ENCODE measurements at regions not wholly inside any gene's neighbourhood (a gene's known extent, or its start where the extent isn't known, plus 50 kb on each side); places are given as distances from the start of the nearest gene placed in this dataset.

GRCh38 chr13:63492604-63493003, 2077.0 kb upstream of the PCDH20 start (continued):
- no peak for TF ChIP-seq PPARA (CRISPR knock-in tag; IDR thresholded peaks at IDR 0.05; ENCODE audit: borderline replicate concordance)

- ATAC-seq, result no peak
- no peak for TF ChIP-seq ARNTL (CRISPR knock-in tag; IDR thresholded peaks at IDR 0.05; ENCODE audit: borderline replicate concordance, low read depth)
- no peak for TF ChIP-seq CREB5 (CRISPR knock-in tag; IDR thresholded peaks at IDR 0.05; ENCODE audit: low read depth)
- TF ChIP-seq ZNF8 (CRISPR knock-in tag; IDR thresholded peaks at IDR 0.05), result no peak
- TF ChIP-seq RARB (CRISPR knock-in tag; IDR thresholded peaks at IDR 0.05), result no peak
- TF ChIP-seq ZC3H10 (CRISPR knock-in tag; IDR thresholded peaks at IDR 0.05), result no peak
- no peak for TF ChIP-seq SNAI2 (CRISPR knock-in tag; IDR thresholded peaks at IDR 0.05)
- no peak for TF ChIP-seq CSDC2 (CRISPR knock-in tag; IDR thresholded peaks at IDR 0.05)
- no peak for TF ChIP-seq ISL1 (CRISPR knock-in tag; IDR thresholded peaks at IDR 0.05)
- no peak for TF ChIP-seq ZNF70 (CRISPR knock-in tag; IDR thresholded peaks at IDR 0.05)
- TF ChIP-seq PPARA (CRISPR knock-in tag; IDR thresholded peaks at IDR 0.05; ENCODE audit: borderline replicate concordance), result no peak
- no peak for TF ChIP-seq TOX (CRISPR knock-in tag; IDR thresholded peaks at IDR 0.05; ENCODE audit: borderline replicate concordance)
- TF ChIP-seq PATZ1 (CRISPR knock-in tag; IDR thresholded peaks at IDR 0.05; ENCODE audit: borderline replicate concordance), result no peak
- TF ChIP-seq BACH2 (CRISPR knock-in tag; IDR thresholded peaks at IDR 0.05; ENCODE audit: borderline replicate concordance), result no peak
- no peak for TF ChIP-seq ZNF565 (CRISPR knock-in tag; conservative IDR thresholded peaks at IDR 0.05; ENCODE audit: low read depth)
- no peak for TF ChIP-seq CSRNP3 (CRISPR knock-in tag; IDR thresholded peaks at IDR 0.05)
- no peak for TF ChIP-seq ZFP30 (CRISPR knock-in tag; IDR thresholded peaks at IDR 0.05)
Observed at GRCh38 chr13:63490149-63490548, 2074.5 kb upstream of the PCDH20 start.

GRCh38 chr13:63481334-63481733, 2065.7 kb upstream of the PCDH20 start:
- TF ChIP-seq, protein P1, sequence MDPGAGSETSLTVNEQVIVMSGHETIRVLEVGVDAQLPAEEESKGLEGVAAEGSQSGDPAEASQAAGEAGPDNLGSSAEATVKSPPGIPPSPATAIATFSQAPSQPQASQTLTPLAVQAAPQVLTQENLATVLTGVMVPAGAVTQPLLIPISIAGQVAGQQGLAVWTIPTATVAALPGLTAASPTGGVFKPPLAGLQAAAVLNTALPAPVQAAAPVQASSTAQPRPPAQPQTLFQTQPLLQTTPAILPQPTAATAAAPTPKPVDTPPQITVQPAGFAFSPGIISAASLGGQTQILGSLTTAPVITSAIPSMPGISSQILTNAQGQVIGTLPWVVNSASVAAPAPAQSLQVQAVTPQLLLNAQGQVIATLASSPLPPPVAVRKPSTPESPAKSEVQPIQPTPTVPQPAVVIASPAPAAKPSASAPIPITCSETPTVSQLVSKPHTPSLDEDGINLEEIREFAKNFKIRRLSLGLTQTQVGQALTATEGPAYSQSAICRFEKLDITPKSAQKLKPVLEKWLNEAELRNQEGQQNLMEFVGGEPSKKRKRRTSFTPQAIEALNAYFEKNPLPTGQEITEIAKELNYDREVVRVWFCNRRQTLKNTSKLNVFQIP (CRISPR knock-in tag; IDR thresholded peaks at IDR 0.05; ENCODE audit: borderline replicate concordance, low read depth), result 0 out of 2 replicates have a peak, but pooled peaks have one; percentile 37
- no peak for TF ChIP-seq CREB5 (CRISPR knock-in tag; IDR thresholded peaks at IDR 0.05; ENCODE audit: low read depth)
- 0 out of 2 replicates have a peak, but pooled peaks have one; percentile 40 for TF ChIP-seq PATZ1 (CRISPR knock-in tag; IDR thresholded peaks at IDR 0.05; ENCODE audit: borderline replicate concordance)
- no peak for TF ChIP-seq ZNF8 (CRISPR knock-in tag; IDR thresholded peaks at IDR 0.05)
- peak; percentile 63 for TF ChIP-seq ISL1 (CRISPR knock-in tag; IDR thresholded peaks at IDR 0.05)
- no peak for TF ChIP-seq ARNTL (CRISPR knock-in tag; IDR thresholded peaks at IDR 0.05; ENCODE audit: borderline replicate concordance, low read depth)

DNA sequence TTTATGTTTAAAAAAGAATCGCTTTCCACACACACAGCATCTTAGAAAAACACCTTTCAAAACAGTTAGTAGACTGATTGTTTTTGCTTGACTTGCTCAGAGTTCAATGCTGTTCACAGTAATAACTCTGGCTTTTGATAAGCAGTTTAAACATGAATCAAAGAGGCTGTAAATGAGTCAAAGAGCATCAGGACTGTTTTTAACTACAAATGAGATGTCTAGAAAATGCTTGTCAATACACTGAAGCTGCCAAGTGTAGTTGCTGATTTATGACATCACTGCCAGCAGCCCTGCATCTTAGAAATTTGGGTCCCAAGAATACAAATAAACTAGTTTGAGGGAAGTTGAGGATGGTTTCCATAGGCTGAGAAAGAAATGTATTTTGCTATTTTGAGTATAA, 2057.1 kb upstream of the PCDH20 start:
- no peak for ATAC-seq
- TF ChIP-seq TSHZ2 (CRISPR knock-in tag; IDR thresholded peaks at IDR 0.05), result no peak
- no peak for TF ChIP-seq ZNF70 (CRISPR knock-in tag; IDR thresholded peaks at IDR 0.05)
- TF ChIP-seq CREB5 (CRISPR knock-in tag; IDR thresholded peaks at IDR 0.05; ENCODE audit: low read depth), result no peak
- no peak for TF ChIP-seq PPARA (CRISPR knock-in tag; IDR thresholded peaks at IDR 0.05; ENCODE audit: borderline replicate concordance)
- TF ChIP-seq PATZ1 (CRISPR knock-in tag; IDR thresholded peaks at IDR 0.05; ENCODE audit: borderline replicate concordance), result no peak
- TF ChIP-seq RARB (CRISPR knock-in tag; IDR thresholded peaks at IDR 0.05), result no peak
- no peak for TF ChIP-seq TCF4 (CRISPR knock-in tag; IDR thresholded peaks at IDR 0.05; ENCODE audit: borderline replicate concordance)

More at GRCh38 chr13:63481334-63481733, 2065.7 kb upstream of the PCDH20 start:
- peak; percentile 84 for ATAC-seq
